HEK293 (cell line): ENCODE measurements at regions not wholly inside any gene's neighbourhood (a gene's known extent, or its start where the extent isn't known, plus 50 kb on each side); places are given as distances from the start of the nearest gene placed in this dataset.

Experiments
- AEBP2 ChIP-seq: fragments of 450-650 bp; formaldehyde crosslinking; IDR thresholded peaks from 2 replicates; pipeline ENCODE4 v1.5.1; 2016; ENCODE audit warnings: missing biosample characterization, missing genetic modification characterization, borderline replicate concordance
- BCL6B ChIP-seq: fragments of 450-650 bp; formaldehyde crosslinking; IDR thresholded peaks from 2 replicates; pipeline ENCODE4 v1.5.1; 2017; ENCODE audit warnings: missing biosample characterization, missing genetic modification characterization
- GLI2 ChIP-seq: fragments of 450-650 bp; formaldehyde crosslinking; IDR thresholded peaks from 2 replicates; pipeline ENCODE4; 2017; ENCODE audit warnings: missing biosample characterization, missing genetic modification characterization, low read depth, borderline replicate concordance
- GLIS2 ChIP-seq: fragments of 450-650 bp; formaldehyde crosslinking; IDR thresholded peaks from 2 replicates; pipeline ENCODE4 v1.5.1; 2016; ENCODE audit warnings: missing biosample characterization, missing genetic modification characterization
- KLF1 ChIP-seq: fragments of 450-650 bp; formaldehyde crosslinking; IDR thresholded peaks from 2 replicates; pipeline ENCODE4 v1.5.1; 2016; ENCODE audit warnings: missing biosample characterization, missing genetic modification characterization
- PBX3 ChIP-seq: sonication (generic); formaldehyde crosslinking; IDR thresholded peaks from 2 replicates; pipeline ENCODE4 v1.8.1; 2022; ENCODE audit warnings: mild to moderate bottlenecking, moderate library complexity, missing genetic modification reagents
- REPIN1 ChIP-seq: fragments of 450-650 bp; formaldehyde crosslinking; IDR thresholded peaks from 2 replicates; pipeline ENCODE4 v1.5.1; 2017; ENCODE audit warnings: missing biosample characterization, missing genetic modification characterization, low read depth
- SCRT1 ChIP-seq: fragments of 450-650 bp; formaldehyde crosslinking; IDR thresholded peaks from 2 replicates; pipeline ENCODE4 v1.5.1; 2016; ENCODE audit warnings: missing biosample characterization, missing genetic modification characterization, borderline replicate concordance
- TCF7L2 ChIP-seq: IDR thresholded peaks from 2 replicates; pipeline ENCODE4 v1.6.1; 2011; ENCODE audit warnings: low read depth, mild to moderate bottlenecking, inconsistent platforms, low read length, moderate library complexity, borderline replicate concordance
- TRIM28 ChIP-seq: IDR thresholded peaks from 2 replicates; pipeline ENCODE4 v1.6.1; 2011; ENCODE audit warnings: low read length, control low read depth, borderline replicate concordance
- TSHZ1 ChIP-seq: fragments of 450-650 bp; formaldehyde crosslinking; IDR thresholded peaks from 2 replicates; pipeline ENCODE4 v1.5.1; 2016; ENCODE audit warnings: missing biosample characterization, missing genetic modification characterization, borderline replicate concordance
- ZBTB26 ChIP-seq: fragments of 450-650 bp; formaldehyde crosslinking; optimal IDR thresholded peaks from 2 replicates; pipeline ENCODE3; 2016; ENCODE audit warnings: missing biosample characterization, mild to moderate bottlenecking, missing genetic modification characterization
- ZBTB8A ChIP-seq: fragments of 450-650 bp; formaldehyde crosslinking; IDR thresholded peaks from 2 replicates; pipeline ENCODE4 v1.5.1; 2016; ENCODE audit warnings: missing biosample characterization, missing genetic modification characterization
- ZNF10 ChIP-seq: fragments of 450-650 bp; formaldehyde crosslinking; IDR thresholded peaks from 2 replicates; pipeline ENCODE4 v1.5.1; 2017; ENCODE audit warnings: missing biosample characterization, missing genetic modification characterization
- ZNF2 ChIP-seq: fragments of 450-650 bp; formaldehyde crosslinking; IDR thresholded peaks from 2 replicates; pipeline ENCODE4 v1.5.1; 2016; ENCODE audit warnings: missing biosample characterization, missing genetic modification characterization
- ZNF324 ChIP-seq: fragments of 450-650 bp; formaldehyde crosslinking; IDR thresholded peaks from 2 replicates; pipeline ENCODE4 v1.5.1; 2016; ENCODE audit warnings: missing biosample characterization, missing genetic modification characterization
- ZNF37A ChIP-seq: fragments of 450-650 bp; IDR thresholded peaks from 2 replicates; pipeline ENCODE4 v1.5.1; 2018; ENCODE audit warnings: missing biosample characterization, missing genetic modification characterization
- ZNF518A ChIP-seq: fragments of 450-650 bp; formaldehyde crosslinking; conservative IDR thresholded peaks from 2 replicates; pipeline ENCODE4 v1.5.1; 2016; ENCODE audit warnings: low read depth, missing biosample characterization, missing genetic modification characterization
- ZNF530 ChIP-seq: fragments of 450-650 bp; formaldehyde crosslinking; IDR thresholded peaks from 2 replicates; pipeline ENCODE4 v1.5.1; 2016; ENCODE audit warnings: low read depth, missing biosample characterization, missing genetic modification characterization
- ZNF561 ChIP-seq: fragments of 450-650 bp; IDR thresholded peaks from 2 replicates; pipeline ENCODE4 v1.5.1; 2018; ENCODE audit warnings: missing biosample characterization, missing genetic modification characterization, borderline replicate concordance
- ZNF626 ChIP-seq: fragments of 450-650 bp; sonication (Bioruptor Pico); formaldehyde crosslinking; IDR thresholded peaks from 2 replicates; pipeline ENCODE4 v1.5.1; 2018; ENCODE audit warnings: missing biosample characterization, missing genetic modification characterization, inconsistent platforms
- ZNF677 ChIP-seq: fragments of 450-650 bp; IDR thresholded peaks from 2 replicates; pipeline ENCODE4 v1.5.0; 2018; ENCODE audit warnings: missing biosample characterization, mild to moderate bottlenecking, missing genetic modification characterization, moderate library complexity
- ZNF692 ChIP-seq: fragments of 450-650 bp; formaldehyde crosslinking; IDR thresholded peaks from 2 replicates; pipeline ENCODE4 v1.5.1; 2016; ENCODE audit warnings: missing biosample characterization, missing genetic modification characterization
- ZNF792 ChIP-seq: fragments of 450-650 bp; formaldehyde crosslinking; IDR thresholded peaks from 2 replicates; pipeline ENCODE4 v1.5.1; 2016; ENCODE audit warnings: missing biosample characterization, missing genetic modification characterization

- TF ChIP-seq REPIN1 (tag by site-specific recombination) (no peak), TSHZ1 (no peak; the same call in 1 of the 2 replicates), ZNF530 (tag by site-specific recombination) (no peak), TCF7L2 (0 out of 2 replicates have a peak, but pooled peaks have one; percentile 61), BCL6B (tag by site-specific recombination) (no peak), GLIS2 (tag by site-specific recombination) (no peak), ZNF10 (tag by site-specific recombination) (peak; percentile 42; the same call in 1 of the 2 replicates), ZBTB26 (tag by site-specific recombination) (no peak), ZNF2 (no peak), AEBP2 (tag by site-specific recombination) (no peak), ZNF792 (tag by site-specific recombination) (no peak), ZNF518A (no peak), ZBTB8A (tag by site-specific recombination) (peak; percentile 70), ZNF692 (tag by site-specific recombination) (no peak), GLI2 (no peak; the same call in 1 of the 2 replicates), SCRT1 (tag by site-specific recombination) (no peak), ZNF37A (tag by site-specific recombination) (no peak), TRIM28 (peak; percentile 49; the same call in 1 of the 2 replicates), ZNF677 (tag by site-specific recombination) (no peak), ZNF626 (tag by site-specific recombination) (no peak), ZNF561 (peak; percentile 63; the same call in 1 of the 2 replicates), KLF1 (tag by site-specific recombination) (no peak), ZNF324 (peak; percentile 55; the same call in 1 of the 2 replicates), PBX3 (CRISPR knock-in tag) (no peak)
Measured at GRCh38 chr4:1533501-1534064, 127.3 kb upstream of the NKX1-1 start (continued).
